Activated CD4-positive, alpha-beta T cell treated with anti-CD3 and anti-CD28 coated beads for 48 hours (primary cell): ENCODE measurements at regions not wholly inside any gene's neighbourhood (a gene's known extent, or its start where the extent isn't known, plus 50 kb on each side); places are given as distances from the start of the nearest gene placed in this dataset.
"Not testable (repeated sequence)": the region's sequence is repeated elsewhere in the genome, so short reads cannot be mapped to it uniquely, and the experiment has no call there.

ENCODE experiments used
- DNase-seq: peaks from one replicate; pipeline ENCODE4 v3.0.0-alpha.2; 2020

- DNase-seq: no peak
Measured at GRCh38 chr1:95536501-95536900, 302.5 kb downstream of the RWDD3 start.

GRCh38 chr1:95537176-95537575, 303.2 kb downstream of the RWDD3 start:
- DNase-seq: no peak

- DNase-seq: not testable (repeated sequence)
Measured at GRCh38 chr1:95538242-95538641, 304.2 kb downstream of the RWDD3 start.

- DNase-seq: no peak
Measured at GRCh38 chr1:95542936-95543335, 308.9 kb downstream of the RWDD3 start.

GRCh38 chr1:95547005-95547404, 313.0 kb downstream of the RWDD3 start:
- no peak for DNase-seq

GRCh38 chr1:95548211-95548610, 314.2 kb downstream of the RWDD3 start:
- DNase-seq: no peak

GRCh38 chr1:95551201-95551600, 317.2 kb downstream of the RWDD3 start:
- no peak for DNase-seq

- DNase-seq: no peak
Measured at GRCh38 chr1:95553595-95553994, 319.6 kb downstream of the RWDD3 start.

GRCh38 chr1:95554408-95554807, 320.4 kb downstream of the RWDD3 start:
- no peak for DNase-seq

GRCh38 chr1:95558791-95559190, 324.8 kb downstream of the RWDD3 start:
- DNase-seq: no peak

GRCh38 chr1:95561346-95561745, 327.3 kb downstream of the RWDD3 start:
- DNase-seq: no peak

GRCh38 chr1:95562230-95562629, 328.2 kb downstream of the RWDD3 start:
- DNase-seq: no peak

GRCh38 chr1:95572002-95572401, 338.0 kb downstream of the RWDD3 start:
- DNase-seq: no peak

GRCh38 chr1:95572962-95573361, 339.0 kb downstream of the RWDD3 start:
- no peak for DNase-seq

GRCh38 chr1:95575291-95575690, 341.3 kb downstream of the RWDD3 start:
- no peak for DNase-seq

GRCh38 chr1:95578462-95578861, 344.5 kb downstream of the RWDD3 start:
- DNase-seq: no peak

- DNase-seq: no peak
Measured at GRCh38 chr1:95582191-95582590, 348.2 kb downstream of the RWDD3 start.

GRCh38 chr1:95582746-95583145, 348.7 kb downstream of the RWDD3 start:
- no peak for DNase-seq

GRCh38 chr1:95583661-95584210, 349.7 kb downstream of the RWDD3 start:
- no peak for DNase-seq

GRCh38 chr1:95584315-95584714, 350.3 kb downstream of the RWDD3 start:
- DNase-seq: no peak

- DNase-seq: no peak
Measured at GRCh38 chr1:95604771-95605170, 370.8 kb downstream of the RWDD3 start.

GRCh38 chr1:95614197-95614596, 380.2 kb downstream of the RWDD3 start:
- DNase-seq: no peak

GRCh38 chr1:95615421-95615820, 381.4 kb downstream of the RWDD3 start:
- no peak for DNase-seq

GRCh38 chr1:95620076-95620475, 386.1 kb downstream of the RWDD3 start:
- no peak for DNase-seq

- no peak for DNase-seq
Measured at GRCh38 chr1:95622609-95623008, 388.6 kb downstream of the RWDD3 start.

- no peak for DNase-seq
Measured at GRCh38 chr1:95625224-95625623, 391.2 kb downstream of the RWDD3 start.
